NCI-H524 treated with DMSO at 0.1 percent for 48 hours (cell line): ENCODE measurements at regions not wholly inside any gene's neighbourhood (a gene's known extent, or its start where the extent isn't known, plus 50 kb on each side); places are given as distances from the start of the nearest gene placed in this dataset.

Experiments
- DNase-seq: peaks from one replicate; lab custom pipeline; 2025; lab: John Stamatoyannopoulos, UW

DNA sequence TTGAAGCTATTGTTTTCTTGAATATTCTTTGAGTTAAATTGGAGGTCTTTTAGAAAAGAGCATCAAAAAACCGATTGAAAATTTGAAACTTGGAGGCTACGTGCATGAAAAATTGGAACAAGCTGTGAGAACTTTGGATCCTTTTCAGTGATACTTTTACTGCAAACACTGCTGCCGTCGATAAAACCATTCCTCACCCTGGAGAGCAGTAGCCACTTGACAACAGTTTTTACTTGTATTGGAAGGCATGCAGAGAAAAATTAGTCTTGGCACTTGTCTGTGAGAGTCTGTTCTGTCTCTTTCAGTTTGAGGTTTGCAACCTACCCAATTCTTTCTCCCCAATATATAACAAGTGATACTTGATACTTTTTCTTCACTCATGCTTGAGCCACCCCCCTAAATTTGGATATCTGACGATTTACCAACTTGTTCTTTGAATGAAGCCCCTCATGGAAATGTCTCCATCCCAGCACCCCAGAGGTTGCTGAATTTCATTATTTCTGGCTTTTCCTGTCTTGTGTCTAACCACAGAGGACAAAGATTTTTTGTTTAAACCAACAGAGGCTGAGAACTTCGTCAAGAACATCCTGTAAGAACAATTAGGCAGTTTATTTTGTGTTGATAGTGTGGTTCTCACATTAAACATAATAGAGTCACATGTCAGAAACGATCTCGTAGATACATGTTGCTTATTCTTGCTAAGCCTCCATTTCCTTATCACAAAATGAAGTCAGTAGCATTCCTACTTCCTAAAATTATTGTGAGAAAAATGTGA, 307.3 kb upstream of the PLSCR5 start:
- DNase-seq = no peak

DNA sequence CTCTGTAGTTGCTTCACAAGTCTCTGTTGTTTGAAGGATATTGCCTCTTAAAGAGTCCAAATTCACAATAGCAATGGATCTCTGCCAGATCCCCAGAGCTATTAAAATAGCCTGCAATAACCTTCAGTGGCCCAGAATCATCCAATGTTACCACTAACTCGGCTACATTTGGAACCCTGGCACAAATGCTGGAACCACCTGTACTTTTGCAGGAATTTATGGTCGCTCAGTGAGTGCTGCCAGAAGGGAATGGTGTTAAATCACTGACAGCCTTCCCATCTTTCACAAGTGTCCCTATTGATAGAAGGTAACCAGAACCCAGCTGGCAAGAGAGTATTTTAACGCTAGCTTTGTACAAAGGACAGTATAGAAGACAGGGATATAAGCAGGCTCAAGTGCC, 298.8 kb upstream of the PLSCR5 start:
- no peak for DNase-seq

DNA sequence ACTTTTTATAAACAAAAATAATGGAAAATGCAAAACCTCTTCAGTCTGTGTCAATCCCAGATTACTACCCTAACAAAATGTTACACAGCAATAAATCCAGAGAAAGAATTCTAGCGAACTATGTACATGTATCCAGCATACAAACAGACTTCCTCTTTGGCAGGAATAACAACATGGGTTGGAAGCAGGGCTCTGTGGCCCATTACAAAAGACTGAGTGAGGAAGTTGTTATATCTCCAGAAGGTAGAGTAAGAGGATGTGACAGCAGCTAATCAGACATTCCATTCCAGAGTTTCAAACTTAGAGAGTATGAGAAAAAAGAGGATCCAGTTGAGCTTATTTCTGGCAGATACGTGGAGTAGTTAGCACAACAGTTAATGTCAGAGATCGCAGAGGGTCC, 294.0 kb upstream of the PLSCR5 start:
- DNase-seq = no peak

DNA sequence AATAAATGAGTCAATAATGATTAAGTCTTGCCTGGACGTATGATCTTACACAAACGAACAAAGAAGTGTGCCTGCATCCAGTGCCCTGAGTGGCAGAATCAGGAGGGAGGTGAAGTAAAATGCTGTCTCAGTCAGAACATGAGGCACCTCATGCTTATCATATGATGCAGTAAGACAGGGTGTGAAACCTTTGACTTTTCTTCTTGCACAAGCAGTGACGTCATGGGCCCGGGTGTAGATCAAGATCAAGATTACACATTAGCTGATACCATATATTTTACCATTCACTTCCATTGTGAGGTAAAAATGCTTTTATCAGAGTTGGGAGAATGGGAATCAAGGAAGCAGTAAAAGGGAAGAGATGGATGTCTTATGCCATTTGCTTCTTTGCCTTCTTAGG, 291.6 kb upstream of the PLSCR5 start:
- DNase-seq = no peak

DNA sequence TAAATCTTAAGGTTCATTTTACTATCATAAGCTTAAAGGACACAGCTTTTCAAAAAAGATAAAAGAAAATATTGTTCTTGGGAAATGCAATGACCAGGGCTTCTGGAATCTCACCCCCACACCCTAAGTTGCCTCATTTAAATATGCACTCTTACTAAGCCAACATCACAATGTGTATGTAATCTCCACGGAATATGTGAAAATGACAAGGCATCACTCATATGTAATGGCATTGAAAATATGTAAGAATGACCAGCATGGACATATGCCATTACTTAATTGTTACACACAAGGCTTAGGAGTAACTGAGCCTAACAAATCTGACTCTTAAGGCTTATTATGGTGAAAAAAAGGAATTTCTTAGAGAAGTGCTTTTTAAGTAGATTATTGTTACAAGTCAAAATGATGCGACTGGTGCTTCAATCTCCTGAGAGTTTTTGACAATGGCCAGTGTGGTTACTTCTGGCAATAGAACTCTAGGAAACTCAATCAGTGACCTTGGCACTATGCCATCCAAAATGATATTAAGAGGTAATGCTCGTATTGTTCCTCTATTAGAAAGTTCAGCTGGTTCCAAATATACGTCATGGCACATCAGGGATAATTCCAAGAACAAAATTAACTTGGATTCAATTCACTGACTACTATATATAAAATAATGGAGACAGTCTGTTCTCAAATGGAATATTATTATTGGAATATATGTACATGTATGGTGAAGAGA, 290.0 kb upstream of the PLSCR5 start:
- no peak for DNase-seq

DNA sequence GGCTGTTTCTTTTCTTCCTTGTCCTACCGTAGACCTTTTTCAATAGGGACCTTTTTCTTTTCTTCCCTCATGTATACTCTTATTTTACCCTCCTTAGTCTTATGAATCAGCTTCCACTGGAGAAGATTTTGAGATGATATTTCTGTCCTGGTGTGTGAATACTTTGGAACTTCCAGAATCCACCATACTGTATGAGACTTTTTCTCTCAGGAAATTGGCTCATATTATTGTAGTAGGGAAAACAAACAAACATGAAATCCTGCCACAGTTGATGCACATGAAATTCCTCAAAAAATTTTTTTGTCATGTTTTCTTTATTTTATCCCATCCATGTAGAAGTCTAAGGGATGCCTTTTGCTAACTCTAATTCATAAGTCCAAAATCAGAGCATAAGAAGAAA, 289.3 kb upstream of the PLSCR5 start:
- DNase-seq = no peak

DNA sequence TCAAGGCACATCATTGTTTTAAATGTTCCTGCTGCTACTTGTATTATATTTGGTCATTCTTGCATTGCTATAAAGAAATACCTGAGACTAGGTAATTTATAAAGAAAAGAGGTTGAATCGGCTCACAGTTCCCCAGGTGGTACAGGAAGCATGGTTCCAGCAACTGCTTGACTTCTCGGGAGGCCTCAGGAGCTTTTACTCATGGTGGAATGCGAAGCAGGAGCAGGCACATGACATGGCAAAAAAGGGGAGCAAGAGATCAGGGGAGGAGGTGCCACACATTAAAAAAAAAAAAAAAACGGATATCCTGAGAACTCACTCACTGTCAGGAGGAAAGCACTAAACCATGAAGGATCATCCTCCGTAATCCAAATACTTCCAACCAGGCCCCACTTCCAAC, 286.9 kb upstream of the PLSCR5 start:
- no peak for DNase-seq

DNA sequence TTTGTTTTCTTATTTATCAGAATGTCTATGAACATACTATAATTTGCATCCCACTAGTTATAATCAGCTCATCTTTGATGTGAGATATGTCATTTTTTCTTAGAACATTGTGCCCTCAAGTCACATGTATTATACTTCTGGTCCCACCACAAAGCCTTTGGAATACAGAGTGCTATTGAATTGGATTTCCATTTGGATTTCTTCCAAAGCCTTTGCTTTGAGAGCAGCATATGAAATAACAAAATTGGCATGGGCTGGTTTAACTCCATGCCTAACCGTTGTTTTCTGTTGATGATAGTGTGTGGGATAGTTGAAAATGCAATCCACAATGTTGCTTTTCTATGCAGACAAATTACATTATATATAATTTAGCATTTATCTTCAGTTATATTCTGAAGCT, 284.5 kb upstream of the PLSCR5 start:
- no peak for DNase-seq

DNA sequence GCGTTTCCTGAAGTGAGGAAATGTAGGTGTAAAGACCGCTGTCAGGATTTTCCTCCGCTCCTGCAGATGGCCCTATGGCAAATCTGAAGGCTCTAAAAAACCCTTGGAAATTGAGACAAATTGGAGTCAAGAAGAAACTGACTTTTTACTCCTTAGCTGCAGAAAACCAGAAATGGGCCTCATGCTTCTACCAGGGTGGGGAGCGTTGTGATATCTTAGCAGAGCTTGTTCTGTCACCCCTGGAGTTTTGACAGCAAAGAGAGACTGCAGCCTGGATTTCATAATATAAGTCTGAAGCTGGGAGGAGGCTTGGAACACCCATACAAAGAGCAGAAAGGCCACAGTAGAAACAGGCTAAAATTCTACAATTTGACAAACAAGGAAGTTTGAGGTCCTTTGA, 283.0 kb upstream of the PLSCR5 start:
- no peak for DNase-seq

DNA sequence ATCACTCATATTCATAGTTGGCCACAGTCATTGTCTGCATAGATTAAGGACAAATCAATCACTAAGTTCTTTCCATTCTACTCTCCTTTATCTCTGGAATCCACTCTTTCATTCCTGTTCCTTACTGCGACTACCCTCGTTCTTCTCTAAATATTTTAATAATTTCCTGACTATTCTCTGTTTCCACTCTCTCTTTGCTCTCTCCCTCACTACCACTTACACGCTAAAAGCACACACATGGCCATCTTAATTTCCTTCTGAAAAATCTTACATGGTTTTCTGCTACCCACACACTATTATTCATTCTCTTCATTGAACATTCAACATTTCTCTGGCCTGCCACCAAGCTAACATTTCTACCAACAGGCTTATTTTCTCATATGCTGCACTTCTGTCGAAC, 279.6 kb upstream of the PLSCR5 start:
- no peak for DNase-seq

DNA sequence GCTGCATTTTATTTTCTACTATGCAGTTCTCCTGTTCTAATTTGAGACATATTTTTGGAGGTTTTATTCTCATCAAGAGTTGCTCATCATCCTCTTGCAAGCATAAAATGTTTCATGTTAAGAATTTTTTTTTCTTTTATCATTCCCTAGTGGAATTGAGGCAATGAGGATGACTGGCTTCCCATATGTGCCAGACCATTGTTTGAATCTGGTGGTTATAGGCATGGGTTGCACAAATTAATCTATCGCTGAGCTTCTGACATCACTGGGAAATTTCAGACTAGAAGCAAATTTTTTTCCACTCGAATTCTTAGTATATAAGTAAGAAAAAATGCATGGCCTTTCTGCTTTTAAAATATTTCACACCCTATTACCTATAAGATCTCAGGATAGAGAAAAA, 279.1 kb upstream of the PLSCR5 start:
- no peak for DNase-seq

DNA sequence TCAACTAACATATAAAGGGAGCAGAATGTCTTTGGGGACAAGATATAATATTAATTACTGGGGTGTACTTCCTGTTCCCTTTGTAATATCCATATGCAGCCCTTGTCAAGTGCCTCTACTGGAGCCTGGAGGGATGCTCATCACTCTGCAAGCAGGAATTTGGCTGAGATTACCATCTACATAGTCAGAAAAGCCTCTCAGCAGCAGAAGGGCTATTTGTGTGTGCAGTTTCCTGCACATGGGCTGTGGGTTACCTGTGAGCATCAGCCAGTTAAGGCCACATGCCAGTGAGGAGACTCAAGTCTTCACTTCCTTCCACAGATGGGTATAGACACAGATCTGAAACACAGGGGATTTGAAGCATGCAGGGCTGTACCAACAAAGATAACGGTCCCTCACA, 278.1 kb upstream of the PLSCR5 start:
- no peak for DNase-seq

DNA sequence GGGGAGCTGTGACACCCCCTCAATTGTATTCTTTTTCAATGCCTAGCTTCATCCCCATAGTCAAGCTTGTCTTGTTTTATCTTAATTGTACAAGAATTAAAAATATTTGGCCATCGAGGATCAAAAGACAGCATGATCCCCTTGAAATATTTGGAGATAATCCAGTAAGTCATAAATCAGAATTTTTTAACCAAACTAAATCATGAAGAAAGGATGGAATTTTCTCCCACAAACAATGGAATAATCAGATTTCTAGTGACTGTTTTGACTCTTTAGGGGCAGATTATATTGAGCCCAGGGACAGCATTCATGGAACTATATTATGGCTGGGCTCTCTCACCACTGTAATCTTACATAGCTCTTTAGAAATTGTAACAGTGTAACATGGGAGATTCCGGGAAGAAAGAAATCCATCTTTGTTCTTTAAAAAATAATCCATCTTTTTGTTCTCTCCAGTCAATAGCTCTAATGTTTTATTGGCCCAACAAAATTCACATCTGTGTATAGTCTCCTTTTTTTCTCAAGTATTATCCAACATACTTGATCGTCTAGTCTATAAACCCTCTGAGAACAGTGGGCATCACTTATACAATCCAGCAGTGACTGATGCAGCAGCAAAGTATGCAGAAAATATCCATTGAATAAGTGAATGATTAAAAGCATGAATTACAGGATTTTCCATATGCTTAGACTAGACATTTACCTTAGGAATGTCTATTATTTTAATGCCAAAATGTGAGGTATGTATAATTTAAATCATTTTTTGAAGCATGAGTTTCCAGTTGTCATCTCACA, 277.0 kb upstream of the PLSCR5 start:
- DNase-seq = no peak

DNA sequence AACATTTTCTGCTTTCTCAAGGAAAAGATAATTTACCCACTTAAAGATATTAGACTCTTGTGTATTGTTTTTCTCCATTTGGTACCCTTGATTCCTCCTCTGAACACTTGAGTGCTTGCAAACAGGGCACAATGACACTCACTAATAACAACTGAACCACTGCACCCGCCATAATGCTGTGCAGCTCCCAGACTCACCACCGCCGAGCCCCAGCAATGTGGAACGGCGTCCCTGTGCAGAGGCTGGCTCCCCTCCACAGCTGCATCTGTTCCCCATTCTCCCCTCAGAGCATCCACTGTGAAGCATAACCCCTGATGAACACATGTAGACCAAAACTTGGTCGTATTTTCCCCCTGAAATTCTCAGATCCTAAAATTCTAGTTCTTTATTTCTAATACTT, 276.2 kb upstream of the PLSCR5 start:
- no peak for DNase-seq

DNA sequence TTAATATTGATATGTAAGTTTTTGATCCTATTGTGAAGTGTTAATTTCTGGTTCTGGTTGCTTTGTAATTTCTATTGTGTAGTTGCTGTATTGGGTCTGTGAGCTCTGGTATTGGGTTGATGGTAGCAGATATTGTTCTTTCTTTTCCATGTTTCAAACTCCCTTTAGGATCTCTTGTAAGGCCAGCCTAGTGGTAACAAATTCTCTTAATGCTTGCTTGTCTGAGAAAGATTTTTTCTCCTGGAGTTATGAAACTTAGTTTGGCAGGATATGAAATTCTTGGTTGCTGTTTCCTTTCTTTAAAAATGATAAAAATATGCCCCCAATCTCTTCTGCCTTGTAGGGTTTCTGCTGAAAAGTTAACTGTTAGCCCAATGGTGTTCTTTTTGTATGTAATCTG, 268.6 kb upstream of the PLSCR5 start:
- DNase-seq = no peak

DNA sequence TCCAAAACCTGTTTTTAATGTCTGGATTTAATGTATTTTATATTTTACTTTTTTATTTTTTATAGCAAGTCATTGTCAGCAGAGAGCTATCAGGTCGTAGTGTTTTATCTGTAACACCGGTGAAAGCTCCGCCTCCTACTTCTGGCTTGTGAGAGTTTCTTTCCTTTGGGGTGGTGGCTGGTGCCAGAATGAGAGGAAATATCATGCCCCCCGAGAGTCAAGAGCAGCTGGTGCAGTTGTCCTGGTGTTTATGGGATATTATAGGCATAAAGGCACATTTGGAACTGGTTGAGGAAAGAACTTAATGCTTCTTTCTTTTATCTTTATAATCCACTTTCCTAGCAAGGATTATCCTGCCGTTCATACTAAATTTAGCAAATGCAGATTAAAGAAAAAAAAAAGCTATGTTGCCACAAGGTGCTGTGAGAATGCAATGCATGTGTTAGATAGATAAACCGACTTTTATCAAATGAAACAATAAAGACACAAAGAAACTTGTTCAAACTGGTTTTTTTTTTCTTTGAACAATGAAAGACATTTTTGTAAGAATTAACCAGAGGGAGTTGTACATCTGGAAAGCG, 260.1 kb upstream of the PLSCR5 start:
- peak; percentile 96 for DNase-seq

DNA sequence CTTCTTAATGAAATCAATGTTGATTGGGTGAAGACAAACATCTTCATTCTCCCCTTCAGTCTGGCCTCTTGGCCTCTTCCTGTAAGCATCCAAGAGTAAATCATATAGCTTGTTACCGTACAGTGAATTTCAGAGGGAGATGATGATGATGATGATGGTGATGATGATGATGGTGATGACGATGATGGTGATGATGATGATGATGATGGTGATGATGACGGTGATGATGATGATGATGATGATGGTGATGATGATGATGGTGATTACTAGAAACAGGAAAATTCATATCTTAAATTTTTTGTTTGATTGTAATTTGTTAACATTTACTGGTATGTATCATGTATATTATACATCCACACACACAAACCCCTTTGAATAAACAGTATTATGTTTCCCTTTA, 256.1 kb upstream of the PLSCR5 start:
- DNase-seq = no peak

DNA sequence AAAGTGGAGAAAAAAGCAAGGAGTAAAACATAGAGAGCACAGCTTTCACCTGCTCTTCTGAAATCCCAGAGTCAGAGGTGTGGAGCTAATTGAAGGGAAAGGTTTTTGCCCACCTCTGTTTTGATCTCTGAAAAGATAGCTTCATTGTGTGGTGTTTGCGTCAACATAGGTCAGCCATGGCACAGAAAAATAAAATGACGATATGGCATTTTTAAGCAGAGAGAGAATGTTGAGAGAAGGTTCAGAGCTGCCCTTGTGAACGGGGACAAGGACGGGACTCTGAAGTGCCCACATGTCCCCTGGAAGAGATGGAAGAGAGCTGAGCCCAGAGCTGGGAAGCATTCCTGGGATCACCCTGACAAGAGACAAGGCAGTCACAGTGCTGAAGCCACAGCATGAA, 249.4 kb upstream of the PLSCR5 start:
- no peak for DNase-seq

DNA sequence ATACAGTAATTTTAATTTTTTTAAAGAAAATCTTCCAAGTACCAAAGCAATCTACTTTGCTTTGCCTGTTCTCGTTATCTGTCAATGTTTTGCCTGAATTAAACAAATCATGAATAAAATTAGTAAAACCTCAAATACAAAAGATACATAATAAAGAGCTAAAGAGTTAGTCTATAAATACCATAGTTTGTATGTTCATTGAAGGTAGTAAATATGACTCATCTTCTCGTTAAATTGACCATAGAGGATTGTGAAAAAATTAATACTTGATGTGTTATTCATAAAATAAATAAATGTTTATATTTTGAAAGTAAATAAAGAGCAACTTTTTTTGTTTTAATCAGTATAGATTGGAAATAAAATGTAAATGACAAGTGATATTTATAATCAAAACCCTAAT, 246.5 kb upstream of the PLSCR5 start:
- no peak for DNase-seq

DNA sequence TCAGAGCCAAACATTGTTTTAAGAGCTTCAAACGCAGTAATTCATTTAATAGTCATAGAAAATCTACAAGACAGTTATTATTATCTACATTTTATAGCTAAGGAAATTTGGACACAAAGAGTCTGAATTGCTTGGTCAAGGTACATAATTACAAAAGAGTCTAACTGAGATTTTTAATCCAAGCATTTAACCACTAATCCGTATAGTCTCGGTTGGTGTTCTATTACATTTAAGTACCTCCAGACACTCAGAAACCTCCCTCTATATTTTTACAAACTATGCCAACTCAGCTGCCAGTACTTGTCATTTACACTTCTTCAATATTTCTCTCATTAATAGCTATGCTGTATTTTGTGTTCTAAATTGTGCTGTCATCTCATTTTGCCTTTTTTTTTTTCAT, 240.2 kb upstream of the PLSCR5 start:
- peak; percentile 59 for DNase-seq

DNA sequence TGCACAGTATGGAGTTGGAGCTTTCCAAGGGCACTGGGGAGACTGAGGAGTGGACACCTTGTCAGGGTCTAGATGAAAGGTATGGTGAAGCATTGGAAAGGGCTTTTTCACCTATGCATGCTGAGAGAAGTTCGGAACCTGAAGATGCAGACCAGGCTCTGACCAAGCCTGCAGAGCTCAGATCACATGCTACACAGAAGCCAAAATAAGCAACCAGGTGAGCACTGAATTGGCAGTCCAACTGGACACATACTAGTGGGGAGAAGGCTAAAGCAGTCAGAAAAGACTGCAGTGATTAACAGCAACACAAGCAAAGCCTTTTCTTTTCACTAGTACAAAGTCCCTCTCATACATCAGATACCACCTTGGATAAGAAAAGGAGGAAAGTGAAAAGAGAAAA, 238.3 kb upstream of the PLSCR5 start:
- DNase-seq = no peak

DNA sequence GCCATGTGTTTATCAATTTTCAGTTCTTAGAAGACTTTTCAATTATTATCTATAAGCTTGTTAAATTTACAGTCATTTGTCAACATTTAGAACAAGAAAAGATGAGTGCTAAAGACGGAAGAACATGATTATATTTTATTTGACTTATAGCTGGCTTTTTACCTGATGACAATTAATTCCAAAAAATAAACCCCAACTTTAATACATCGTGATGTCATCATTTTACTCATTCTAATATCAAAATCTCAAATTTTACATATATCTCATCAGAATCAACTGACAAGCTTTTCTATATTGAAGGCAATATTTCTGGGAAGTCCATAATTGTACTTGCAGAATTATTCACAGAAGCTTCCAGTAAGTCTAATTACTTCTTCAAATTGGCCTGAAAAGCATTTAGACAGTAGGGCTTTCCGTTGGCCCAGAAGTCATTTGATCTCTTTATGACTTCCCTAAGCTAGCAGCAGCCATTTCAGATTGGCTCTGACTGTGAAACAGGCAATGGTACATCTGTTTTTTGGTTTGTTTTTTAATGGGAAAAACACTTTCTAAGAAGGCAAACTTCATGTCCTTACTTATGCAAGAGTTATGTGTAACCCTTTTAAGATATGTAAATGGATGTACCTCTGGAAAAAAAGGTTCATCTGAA, 234.7 kb upstream of the PLSCR5 start:
- no peak for DNase-seq
